ENCODE measurements at regions not wholly inside any gene's neighbourhood (a gene's known extent, or its start where the extent isn't known, plus 50 kb on each side); places are given as distances from the start of the nearest gene placed in this dataset.

- no peak for DNase-seq
Observed at GRCh38 chr2:7878786-7879482, 802.9 kb upstream of the ID2 start.

- DNase-seq, result no peak
Observed at GRCh38 chr2:7879483-7879835, 802.4 kb upstream of the ID2 start.

GRCh38 chr2:7880126-7880525, 801.7 kb upstream of the ID2 start:
- no peak for DNase-seq

- peak; percentile 4 for DNase-seq
Observed at GRCh38 chr2:7880566-7880965, 801.3 kb upstream of the ID2 start.

GRCh38 chr2:7881063-7881462, 800.8 kb upstream of the ID2 start:
- no peak for DNase-seq

- no peak for DNase-seq
Observed at GRCh38 chr2:7881466-7881865, 800.4 kb upstream of the ID2 start.

GRCh38 chr2:7882296-7882695, 799.6 kb upstream of the ID2 start:
- DNase-seq, result no peak

- no peak for DNase-seq
Observed at GRCh38 chr2:7884338-7884737, 797.5 kb upstream of the ID2 start.

- peak; percentile 82 for DNase-seq
Observed at GRCh38 chr2:7886666-7887065, 795.2 kb upstream of the ID2 start.

- DNase-seq, result no peak
Observed at GRCh38 chr2:7887441-7887840, 794.4 kb upstream of the ID2 start.

- no peak for DNase-seq
Observed at GRCh38 chr2:7888876-7889275, 793.0 kb upstream of the ID2 start.

GRCh38 chr2:7891312-7891711, 790.5 kb upstream of the ID2 start:
- DNase-seq, result no peak

- DNase-seq, result no peak
Observed at GRCh38 chr2:7895289-7895688, 786.6 kb upstream of the ID2 start.

- DNase-seq, result no peak
Observed at GRCh38 chr2:7896940-7897487, 784.8 kb upstream of the ID2 start.

GRCh38 chr2:7899241-7899640, 782.6 kb upstream of the ID2 start:
- DNase-seq, result no peak

GRCh38 chr2:7899923-7900322, 781.9 kb upstream of the ID2 start:
- DNase-seq, result no peak

- peak; percentile 69 for DNase-seq
Observed at GRCh38 chr2:7900593-7900992, 781.3 kb upstream of the ID2 start.

GRCh38 chr2:7902251-7902765, 779.5 kb upstream of the ID2 start:
- DNase-seq, result peak; percentile 11

- DNase-seq, result peak; percentile 42
Observed at GRCh38 chr2:7904319-7904718, 777.5 kb upstream of the ID2 start.

GRCh38 chr2:7905756-7906155, 776.1 kb upstream of the ID2 start:
- peak; percentile 95 for DNase-seq

- DNase-seq, result peak; percentile 71
Observed at GRCh38 chr2:7906431-7906830, 775.4 kb upstream of the ID2 start.

- DNase-seq, result no peak
Observed at GRCh38 chr2:7907041-7907440, 774.8 kb upstream of the ID2 start.

GRCh38 chr2:7910752-7911151, 771.1 kb upstream of the ID2 start:
- DNase-seq, result no peak

GRCh38 chr2:7911196-7911595, 770.7 kb upstream of the ID2 start:
- DNase-seq, result no peak

GRCh38 chr2:7913974-7914373, 767.9 kb upstream of the ID2 start:
- DNase-seq, result no peak

All from DMS53 (cell line).